Fibroblast of the aortic adventitia (primary cell): ENCODE measurements at regions not wholly inside any gene's neighbourhood (a gene's known extent, or its start where the extent isn't known, plus 50 kb on each side); places are given as distances from the start of the nearest gene placed in this dataset.

ENCODE experiments used
- DNase-seq: peaks from one replicate; pipeline ENCODE4 v3.0.0-alpha.2; 2010; ENCODE audit warnings: low read depth
- H3K4me3 ChIP-seq: 2 replicates; pipeline ENCODE4 v1.5.1; 2011; ENCODE audit warnings: low read depth, mild to moderate bottlenecking, control low read depth, low read length, moderate library complexity
- TF ChIP-seq, protein P1 (sequence below): IDR thresholded peaks from 2 replicates; pipeline ENCODE4 v1.5.1; 2011; ENCODE audit warnings: mild to moderate bottlenecking, low read length, control low read depth, inconsistent platforms; ENCODE audit not compliant: insufficient read depth

DNA sequence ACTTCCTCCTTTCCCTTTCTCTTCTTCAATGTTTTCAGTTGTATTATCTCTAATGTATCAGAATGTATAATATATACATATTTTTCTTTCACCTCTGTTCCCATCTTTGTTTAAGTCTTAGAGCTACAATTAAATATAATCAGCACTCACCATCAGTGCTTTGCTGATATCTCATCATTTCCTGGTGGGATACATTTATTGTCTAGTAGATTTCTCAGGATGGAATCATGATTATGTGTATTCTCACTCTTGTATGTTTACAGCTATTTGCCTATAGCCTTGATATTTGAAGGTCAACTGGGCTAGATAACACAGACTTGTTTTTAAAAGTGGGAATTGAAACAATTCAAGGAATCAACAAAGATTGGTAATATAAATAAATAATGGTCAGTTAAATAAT is 124.9 kb upstream of the EEA1 start:
- no peak for DNase-seq
- H3K4me3 ChIP-seq, result no peak overlapping the region
- TF ChIP-seq, protein P1, sequence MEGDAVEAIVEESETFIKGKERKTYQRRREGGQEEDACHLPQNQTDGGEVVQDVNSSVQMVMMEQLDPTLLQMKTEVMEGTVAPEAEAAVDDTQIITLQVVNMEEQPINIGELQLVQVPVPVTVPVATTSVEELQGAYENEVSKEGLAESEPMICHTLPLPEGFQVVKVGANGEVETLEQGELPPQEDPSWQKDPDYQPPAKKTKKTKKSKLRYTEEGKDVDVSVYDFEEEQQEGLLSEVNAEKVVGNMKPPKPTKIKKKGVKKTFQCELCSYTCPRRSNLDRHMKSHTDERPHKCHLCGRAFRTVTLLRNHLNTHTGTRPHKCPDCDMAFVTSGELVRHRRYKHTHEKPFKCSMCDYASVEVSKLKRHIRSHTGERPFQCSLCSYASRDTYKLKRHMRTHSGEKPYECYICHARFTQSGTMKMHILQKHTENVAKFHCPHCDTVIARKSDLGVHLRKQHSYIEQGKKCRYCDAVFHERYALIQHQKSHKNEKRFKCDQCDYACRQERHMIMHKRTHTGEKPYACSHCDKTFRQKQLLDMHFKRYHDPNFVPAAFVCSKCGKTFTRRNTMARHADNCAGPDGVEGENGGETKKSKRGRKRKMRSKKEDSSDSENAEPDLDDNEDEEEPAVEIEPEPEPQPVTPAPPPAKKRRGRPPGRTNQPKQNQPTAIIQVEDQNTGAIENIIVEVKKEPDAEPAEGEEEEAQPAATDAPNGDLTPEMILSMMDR, result no peak

DNA sequence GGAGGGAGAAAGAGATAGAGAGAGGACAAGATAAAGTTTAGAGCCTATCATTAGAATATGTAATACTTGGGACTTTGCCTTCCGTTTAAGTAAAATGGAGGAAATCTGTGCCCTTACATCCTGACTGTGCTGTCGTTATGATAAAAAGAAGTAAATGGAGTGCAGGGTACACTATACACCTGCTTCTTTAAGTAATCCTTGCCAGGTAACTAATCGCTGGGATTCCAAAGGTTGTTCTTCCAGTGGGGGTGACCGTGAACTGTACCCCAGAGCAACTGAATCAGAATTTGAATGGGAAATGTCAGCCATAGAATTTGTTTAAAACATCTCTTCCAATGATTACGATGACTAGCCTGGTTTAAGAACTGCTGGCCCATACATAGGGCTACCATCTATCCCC is 126.1 kb upstream of the EEA1 start:
- H3K4me3 ChIP-seq, result no peak overlapping the region
- no peak for DNase-seq
- TF ChIP-seq, protein P1, result no peak

DNA sequence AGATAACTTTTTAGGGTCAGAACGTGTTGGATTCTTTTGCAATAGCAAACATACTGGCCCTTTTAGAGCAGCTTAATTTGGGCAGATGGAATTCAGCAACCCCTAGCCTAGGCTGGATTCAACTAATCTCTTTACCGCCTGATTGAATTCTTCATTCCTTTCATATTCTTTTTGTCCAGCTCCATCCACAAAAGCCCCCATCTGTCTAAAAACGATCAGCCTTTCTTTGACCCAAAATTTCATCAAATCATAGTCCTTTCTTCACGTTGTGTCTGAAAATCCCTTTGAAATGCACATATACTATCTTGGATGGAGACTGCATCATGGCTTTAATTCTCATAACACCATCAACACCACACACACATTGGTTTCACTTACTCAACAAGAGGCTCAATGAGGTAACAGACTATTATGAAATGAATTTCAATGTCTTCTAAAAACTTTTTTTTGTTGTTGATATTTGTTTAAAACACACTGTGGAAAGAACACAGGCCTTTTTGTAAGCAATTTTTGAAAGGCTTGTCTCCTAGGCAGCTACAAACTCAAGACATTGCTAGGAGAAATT is 128.0 kb upstream of the EEA1 start:
- TF ChIP-seq, protein P1, result no peak
- no peak for DNase-seq
- no peak overlapping the region for H3K4me3 ChIP-seq

DNA sequence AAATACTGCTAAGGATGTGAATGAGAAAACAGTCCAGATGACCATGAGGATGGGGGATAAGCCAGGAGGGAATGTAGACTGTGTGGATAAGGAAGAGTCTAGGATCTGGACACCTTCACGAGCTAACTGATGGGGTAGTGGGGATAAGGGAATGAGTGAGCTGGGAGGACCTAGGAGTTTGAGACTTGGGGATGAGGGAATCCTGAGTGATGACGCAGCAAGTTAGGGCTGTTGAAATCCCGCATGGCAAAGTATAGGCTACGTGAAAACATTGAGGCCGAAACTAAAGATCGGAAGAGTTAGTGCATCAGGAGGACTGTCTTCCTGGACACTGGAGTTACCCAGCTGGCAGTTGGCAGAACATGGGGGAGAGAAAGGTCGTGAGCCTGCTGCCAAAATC is 129.2 kb upstream of the EEA1 start:
- H3K4me3 ChIP-seq, result no peak overlapping the region
- TF ChIP-seq, protein P1, result no peak
- DNase-seq, result no peak

DNA sequence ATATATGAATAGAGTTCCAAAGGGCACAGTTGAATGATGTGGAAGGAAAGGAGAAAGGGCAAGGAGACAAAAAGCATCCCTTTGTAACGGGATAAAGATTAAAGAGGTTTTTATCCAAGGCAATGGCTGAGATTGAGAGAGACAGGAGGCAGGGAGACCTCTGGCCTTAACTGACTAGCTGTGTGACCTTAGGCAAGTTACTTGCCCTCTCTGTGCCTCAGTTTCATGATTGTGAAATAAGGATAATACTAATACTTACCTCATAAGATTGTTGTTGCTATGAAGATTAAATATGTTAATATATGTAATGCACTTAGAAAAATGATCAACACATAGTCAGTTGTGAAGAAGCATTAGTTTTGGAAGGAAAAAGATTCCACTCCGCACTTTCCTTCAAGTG is 130.2 kb upstream of the EEA1 start:
- TF ChIP-seq, protein P1, result no peak
- DNase-seq, result no peak
- H3K4me3 ChIP-seq, result no peak overlapping the region

DNA sequence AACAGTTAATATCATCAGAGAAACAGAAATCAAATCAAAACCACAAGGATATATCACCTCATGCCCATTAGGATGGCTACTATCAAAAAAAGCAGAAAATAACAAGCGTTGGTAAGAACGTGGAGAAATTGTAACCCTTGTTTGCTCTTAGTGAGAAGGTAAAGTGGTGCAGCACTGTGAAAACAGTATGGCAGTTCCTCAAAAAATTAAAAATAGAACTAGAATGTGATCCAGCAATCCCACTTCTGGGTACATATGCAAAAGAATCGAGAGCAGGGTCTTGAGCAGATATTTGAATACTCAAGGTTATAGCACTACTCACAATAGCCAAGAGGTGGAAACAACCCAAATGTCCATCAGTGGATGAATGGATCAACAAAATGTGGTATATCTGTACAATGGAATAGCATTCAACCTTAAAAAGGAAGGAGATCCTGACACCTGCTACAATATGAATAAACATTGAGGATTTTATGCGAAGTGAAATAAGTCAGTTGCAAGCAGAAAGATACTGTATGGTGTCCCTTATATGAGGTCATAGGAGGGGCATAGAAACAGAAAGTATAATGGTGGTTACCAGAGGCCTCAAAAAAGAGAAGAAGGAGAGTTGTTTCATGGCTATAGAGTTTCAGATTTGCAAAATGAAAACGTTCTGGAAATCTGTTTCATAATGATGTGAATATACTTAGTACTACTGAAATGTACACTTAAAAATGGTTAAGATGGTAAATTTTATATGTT is 131.0 kb upstream of the EEA1 start:
- TF ChIP-seq, protein P1, result no peak
- no peak for DNase-seq
- H3K4me3 ChIP-seq, result no peak overlapping the region
